ENCODE measurements at regions not wholly inside any gene's neighbourhood (a gene's known extent, or its start where the extent isn't known, plus 50 kb on each side); places are given as distances from the start of the nearest gene placed in this dataset.

DNA sequence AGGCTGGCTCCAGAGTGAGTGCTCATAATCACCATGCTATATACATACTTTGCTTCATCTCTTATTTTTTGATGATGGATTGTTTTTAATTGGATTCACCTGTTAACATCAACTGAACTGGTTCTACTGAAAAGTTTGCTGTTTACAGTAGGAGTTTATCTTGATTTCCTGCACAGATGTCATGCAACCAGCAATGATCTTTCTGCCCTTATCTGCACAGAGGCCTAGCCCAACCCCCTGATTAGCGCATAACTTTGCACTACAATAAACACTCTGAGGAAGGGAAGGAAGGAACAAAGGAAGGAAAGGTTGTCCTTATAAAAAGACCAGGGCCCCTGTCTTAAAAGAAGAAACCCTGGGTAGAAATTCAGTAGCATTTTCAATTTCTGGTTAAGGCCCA is 152.9 kb downstream of the RGS9 start (continued):
- TF ChIP-seq ZNF462 (CRISPR knock-in tag; IDR thresholded peaks at IDR 0.05) (no peak), STAT1 (IDR thresholded peaks at IDR 0.05; ENCODE audit: unreplicated experiment) (no peak), JUNB (IDR thresholded peaks at IDR 0.05; ENCODE audit: unreplicated experiment) (no peak), ZNF331 (CRISPR knock-in tag; IDR thresholded peaks at IDR 0.05; ENCODE audit: low read depth) (no peak), POLR2AphosphoS5 (IDR thresholded peaks at IDR 0.05; ENCODE audit: low read depth) (no peak), EZH2phosphoT487 (IDR thresholded peaks at IDR 0.05; ENCODE audit: unreplicated experiment) (no peak), NANOG (IDR thresholded peaks at IDR 0.05; ENCODE audit: borderline replicate concordance) (no peak), EZH2 (IDR thresholded peaks at IDR 0.05; ENCODE audit: low read depth, unreplicated experiment) (no peak)
- TF ChIP-seq, protein P1, sequence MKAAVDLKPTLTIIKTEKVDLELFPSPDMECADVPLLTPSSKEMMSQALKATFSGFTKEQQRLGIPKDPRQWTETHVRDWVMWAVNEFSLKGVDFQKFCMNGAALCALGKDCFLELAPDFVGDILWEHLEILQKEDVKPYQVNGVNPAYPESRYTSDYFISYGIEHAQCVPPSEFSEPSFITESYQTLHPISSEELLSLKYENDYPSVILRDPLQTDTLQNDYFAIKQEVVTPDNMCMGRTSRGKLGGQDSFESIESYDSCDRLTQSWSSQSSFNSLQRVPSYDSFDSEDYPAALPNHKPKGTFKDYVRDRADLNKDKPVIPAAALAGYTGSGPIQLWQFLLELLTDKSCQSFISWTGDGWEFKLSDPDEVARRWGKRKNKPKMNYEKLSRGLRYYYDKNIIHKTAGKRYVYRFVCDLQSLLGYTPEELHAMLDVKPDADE (IDR thresholded peaks at IDR 0.05) = no peak
- TF ChIP-seq, protein P2, sequence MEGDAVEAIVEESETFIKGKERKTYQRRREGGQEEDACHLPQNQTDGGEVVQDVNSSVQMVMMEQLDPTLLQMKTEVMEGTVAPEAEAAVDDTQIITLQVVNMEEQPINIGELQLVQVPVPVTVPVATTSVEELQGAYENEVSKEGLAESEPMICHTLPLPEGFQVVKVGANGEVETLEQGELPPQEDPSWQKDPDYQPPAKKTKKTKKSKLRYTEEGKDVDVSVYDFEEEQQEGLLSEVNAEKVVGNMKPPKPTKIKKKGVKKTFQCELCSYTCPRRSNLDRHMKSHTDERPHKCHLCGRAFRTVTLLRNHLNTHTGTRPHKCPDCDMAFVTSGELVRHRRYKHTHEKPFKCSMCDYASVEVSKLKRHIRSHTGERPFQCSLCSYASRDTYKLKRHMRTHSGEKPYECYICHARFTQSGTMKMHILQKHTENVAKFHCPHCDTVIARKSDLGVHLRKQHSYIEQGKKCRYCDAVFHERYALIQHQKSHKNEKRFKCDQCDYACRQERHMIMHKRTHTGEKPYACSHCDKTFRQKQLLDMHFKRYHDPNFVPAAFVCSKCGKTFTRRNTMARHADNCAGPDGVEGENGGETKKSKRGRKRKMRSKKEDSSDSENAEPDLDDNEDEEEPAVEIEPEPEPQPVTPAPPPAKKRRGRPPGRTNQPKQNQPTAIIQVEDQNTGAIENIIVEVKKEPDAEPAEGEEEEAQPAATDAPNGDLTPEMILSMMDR (conservative IDR thresholded peaks at IDR 0.05; ENCODE audit: low read depth in 2 of 2) = no peak
